ENCODE measurements at regions not wholly inside any gene's neighbourhood (a gene's known extent, or its start where the extent isn't known, plus 50 kb on each side); places are given as distances from the start of the nearest gene placed in this dataset.

GRCh38 chr13:104288496-104288895 is 1222.3 kb upstream of the SLC10A2 start:
- no peaks in the 10 kb centered on the region for H3K4me1 Mint-ChIP-seq
- no peak overlapping the region for H3K27ac Mint-ChIP-seq
- no peak for DNase-seq
- H3K27me3 Mint-ChIP-seq = no peaks in the 10 kb centered on the region
- ATAC-seq = no peak
- no peak overlapping the region for H3K4me3 Mint-ChIP-seq
- no peaks in the 10 kb centered on the region for H3K9me3 Mint-ChIP-seq

- no peak overlapping the region for H3K27ac Mint-ChIP-seq
- no peaks in the 10 kb centered on the region for H3K4me1 Mint-ChIP-seq
- DNase-seq = no peak
- no peaks in the 10 kb centered on the region for H3K9me3 Mint-ChIP-seq
- H3K27me3 Mint-ChIP-seq = no peaks in the 10 kb centered on the region
- ATAC-seq = no peak
- no peak overlapping the region for H3K4me3 Mint-ChIP-seq
Observed at GRCh38 chr13:104286566-104287290, 1220.5 kb upstream of the SLC10A2 start.

GRCh38 chr13:104281910-104282309 is 1215.7 kb upstream of the SLC10A2 start:
- no peak for DNase-seq
- H3K27ac Mint-ChIP-seq = no peak overlapping the region
- no peaks in the 10 kb centered on the region for H3K9me3 Mint-ChIP-seq
- H3K4me3 Mint-ChIP-seq = no peak overlapping the region
- H3K4me1 Mint-ChIP-seq = no peaks in the 10 kb centered on the region
- no peak for ATAC-seq
- no peaks in the 10 kb centered on the region for H3K27me3 Mint-ChIP-seq

- Mint-ChIP-seq H3K27ac (no peak overlapping the region), H3K4me1 (no peaks in the 10 kb centered on the region), H3K27me3 (no peaks in the 10 kb centered on the region), H3K9me3 (peaks cover 5 to 7% of the 10 kb centered on the region in 2 donors), H3K4me3 (no peak overlapping the region)
- DNase-seq (no peak), ATAC-seq (no peak)
Observed at GRCh38 chr13:104270731-104271130, 1204.5 kb upstream of the SLC10A2 start.

GRCh38 chr13:104267206-104267811 is 1201.1 kb upstream of the SLC10A2 start:
- H3K9me3 Mint-ChIP-seq = peaks cover 0 to 7% of the 10 kb centered on the region in 2 donors
- no peak for DNase-seq

GRCh38 chr13:104256701-104257100 is 1190.5 kb upstream of the SLC10A2 start:
- H3K4me1 Mint-ChIP-seq = no peaks in the 10 kb centered on the region
- H3K9me3 Mint-ChIP-seq = peaks cover 0 to 8% of the 10 kb centered on the region in 2 donors
- H3K4me3 Mint-ChIP-seq = no peak overlapping the region
- no peak for DNase-seq
- H3K27me3 Mint-ChIP-seq = no peaks in the 10 kb centered on the region
- H3K27ac Mint-ChIP-seq = no peak overlapping the region
- ATAC-seq = no peak

More at GRCh38 chr13:104267206-104267811, 1201.1 kb upstream of the SLC10A2 start:
- Mint-ChIP-seq H3K27ac (no peak overlapping the region), H3K4me1 (no peaks in the 10 kb centered on the region), H3K4me3 (no peak overlapping the region), H3K27me3 (no peaks in the 10 kb centered on the region)
- ATAC-seq = no peak

GRCh38 chr13:104253063-104253680 is 1187.0 kb upstream of the SLC10A2 start:
- DNase-seq (no peak), ATAC-seq (no peak)
- peaks cover 0 to 8% of the 10 kb centered on the region in 2 donors for H3K9me3 Mint-ChIP-seq
- no peak overlapping the region for H3K4me3 Mint-ChIP-seq
- H3K27ac Mint-ChIP-seq = no peak overlapping the region
- H3K27me3 Mint-ChIP-seq = no peaks in the 10 kb centered on the region
- H3K4me1 Mint-ChIP-seq = no peaks in the 10 kb centered on the region

GRCh38 chr13:104251931-104252330 is 1185.7 kb upstream of the SLC10A2 start:
- DNase-seq (no peak), ATAC-seq (no peak)
- Mint-ChIP-seq H3K4me3 (no peak overlapping the region), H3K9me3 (peaks cover 0 to 8% of the 10 kb centered on the region in 2 donors), H3K27ac (no peak overlapping the region), H3K4me1 (no peaks in the 10 kb centered on the region), H3K27me3 (no peaks in the 10 kb centered on the region)

GRCh38 chr13:104246955-104247354 is 1180.7 kb upstream of the SLC10A2 start:
- Mint-ChIP-seq H3K27me3 (no peaks in the 10 kb centered on the region), H3K27ac (no peak overlapping the region), H3K4me1 (no peaks in the 10 kb centered on the region), H3K9me3 (no peaks in the 10 kb centered on the region), H3K4me3 (no peak overlapping the region)
- DNase-seq = no peak
- no peak for ATAC-seq

- ATAC-seq = no peak
- Mint-ChIP-seq H3K4me3 (no peak overlapping the region), H3K27me3 (no peaks in the 10 kb centered on the region), H3K27ac (no peak overlapping the region), H3K9me3 (peaks cover 20% of the 10 kb centered on the region in 2 donors), H3K4me1 (no peaks in the 10 kb centered on the region)
- DNase-seq = no peak
Observed at GRCh38 chr13:104206450-104207044, 1140.3 kb upstream of the SLC10A2 start.

- DNase-seq = no peak
- H3K27me3 Mint-ChIP-seq = no peaks in the 10 kb centered on the region
- H3K27ac Mint-ChIP-seq = no peak overlapping the region
- ATAC-seq = no peak
- H3K4me1 Mint-ChIP-seq = no peaks in the 10 kb centered on the region
- no peak overlapping the region for H3K4me3 Mint-ChIP-seq
- peaks cover 20% of the 10 kb centered on the region in 2 donors for H3K9me3 Mint-ChIP-seq
Observed at GRCh38 chr13:104204177-104204576, 1138.0 kb upstream of the SLC10A2 start.

GRCh38 chr13:104198801-104199200 is 1132.6 kb upstream of the SLC10A2 start:
- no peak for ATAC-seq
- peaks cover 1 to 9% of the 10 kb centered on the region in 2 donors for H3K9me3 Mint-ChIP-seq
- no peak overlapping the region for H3K4me3 Mint-ChIP-seq
- no peaks in the 10 kb centered on the region for H3K4me1 Mint-ChIP-seq
- DNase-seq = no peak
- H3K27me3 Mint-ChIP-seq = no peaks in the 10 kb centered on the region
- H3K27ac Mint-ChIP-seq = no peak overlapping the region

- Mint-ChIP-seq H3K27ac (no peak overlapping the region), H3K9me3 (peaks cover 0 to 18% of the 10 kb centered on the region in 2 donors), H3K27me3 (no peaks in the 10 kb centered on the region), H3K4me3 (no peak overlapping the region), H3K4me1 (no peaks in the 10 kb centered on the region)
- no peak for DNase-seq
- ATAC-seq = no peak
Observed at GRCh38 chr13:104196611-104197010, 1130.4 kb upstream of the SLC10A2 start.

GRCh38 chr13:104181526-104182231 is 1115.5 kb upstream of the SLC10A2 start:
- Mint-ChIP-seq H3K4me3 (no peak overlapping the region), H3K9me3 (peaks cover 12 to 14% of the 10 kb centered on the region in 2 donors), H3K4me1 (no peaks in the 10 kb centered on the region), H3K27ac (no peak overlapping the region), H3K27me3 (no peaks in the 10 kb centered on the region)
- DNase-seq = no peak
- no peak for ATAC-seq

- no peak overlapping the region for H3K4me3 Mint-ChIP-seq
- H3K9me3 Mint-ChIP-seq = no peaks in the 10 kb centered on the region
- H3K27ac Mint-ChIP-seq = no peak overlapping the region
- H3K4me1 Mint-ChIP-seq = no peaks in the 10 kb centered on the region
- H3K27me3 Mint-ChIP-seq = no peaks in the 10 kb centered on the region
- no peak for DNase-seq
- ATAC-seq = no peak
Observed at GRCh38 chr13:104170980-104171555, 1104.9 kb upstream of the SLC10A2 start.

Data from stimulated activated naive CD8-positive, alpha-beta T cell treated with anti-CD3 and anti-CD28 coated beads, Interleukin-15, amount 100 ng/mL, for 72 hours (primary cell).